Suprapubic skin (tissue), 3 donors: ENCODE measurements at regions not wholly inside any gene's neighbourhood (a gene's known extent, or its start where the extent isn't known, plus 50 kb on each side); places are given as distances from the start of the nearest gene placed in this dataset.

Experiments used
- CTCF ChIP-seq, 2 donors: fragments of 200-600 bp in 1 of 2; fragments of 450-650 bp in 1 of 2; sonication (generic) in 1 of 2; IDR thresholded peaks; one replicate each; pipeline ENCODE4 v1.5.1; 2016 to 2019; ENCODE audit warnings: antibody characterized with exemption in 2 of 2, mild to moderate bottlenecking in 1 of 2, moderate library complexity in 1 of 2
- EP300 ChIP-seq: sonication (generic); formaldehyde crosslinking; IDR thresholded peaks from one replicate; pipeline ENCODE4 v1.6.1; 2017; ENCODE audit warnings: antibody characterized with exemption

GRCh38 chr13:21871919-21872318 is 201.0 kb downstream of the FGF9 start:
- no peak for TF ChIP-seq CTCF (IDR thresholded peaks at IDR 0.05)
- no peak for TF ChIP-seq EP300
